ENCODE measurements at regions not wholly inside any gene's neighbourhood (a gene's known extent, or its start where the extent isn't known, plus 50 kb on each side); places are given as distances from the start of the nearest gene placed in this dataset.

GRCh38 chr6:53986721-53987521 lies 124.3 kb upstream of the MLIP start (continued):
- TF ChIP-seq KDM4A (IDR thresholded peaks at IDR 0.05; ENCODE audit: low read depth, low read length, severe bottlenecking), result no peak
- no peak for TF ChIP-seq ATF2 (IDR thresholded peaks at IDR 0.05; ENCODE audit: low read length)

Data from H1 (cell line).